Gastrocnemius medialis (tissue), 4 donors: ENCODE measurements at regions not wholly inside any gene's neighbourhood (a gene's known extent, or its start where the extent isn't known, plus 50 kb on each side); places are given as distances from the start of the nearest gene placed in this dataset.

ENCODE experiments used
- ATAC-seq, 2 donors: fragments of 150-250 bp; one replicate each; pipeline ENCODE4 v1.9.1; 2016
- DNase-seq, 2 donors: peaks; one replicate each; pipeline ENCODE4 v3.0.0-alpha.2; 2019
- H3K27ac ChIP-seq, 4 donors: fragments of 200-600 bp; sonication (generic); 1 replicate in 1 of 4; 2 replicates in 3 of 4; pipeline ENCODE4 v1.5.1; 2016 to 2018; ENCODE audit warnings: mild to moderate bottlenecking in 2 of 4, moderate library complexity in 1 of 4
- H3K27me3 ChIP-seq, 3 donors: fragments of 200-600 bp; sonication (generic) in 2 of 3; 1 replicate in 1 of 3; 2 replicates in 2 of 3; pipeline versions ENCODE4 v1.5.1 to v1.6.0; 2016 to 2019; ENCODE audit warnings: mild to moderate bottlenecking in 1 of 3, moderate library complexity in 1 of 3
- H3K36me3 ChIP-seq, 2 donors: fragments of 200-600 bp; sonication (generic) in 1 of 2; one replicate each; pipeline ENCODE4 v1.5.1; 2017 to 2018
- H3K4me1 ChIP-seq, 2 donors: fragments of 200-600 bp; sonication (generic) in 1 of 2; one replicate each; pipeline ENCODE4 v1.5.1; 2016 to 2017; ENCODE audit warnings: mild to moderate bottlenecking in 2 of 2
- H3K4me3 ChIP-seq, 4 donors: fragments of 200-600 bp; sonication (generic) in 3 of 4; 1 replicate in 1 of 4; 2 replicates in 3 of 4; pipeline ENCODE4 v1.5.1; 2016 to 2019; ENCODE audit warnings: mild to moderate bottlenecking in 2 of 4
- H3K9me3 ChIP-seq, 3 donors: fragments of 200-600 bp; sonication (generic) in 2 of 3; 1 replicate in 1 of 3; 2 replicates in 2 of 3; pipeline ENCODE4 v1.5.1; 2016 to 2019
- POLR2A ChIP-seq, 2 donors: fragments of 450-650 bp; IDR thresholded peaks; one replicate each; pipeline ENCODE4 v1.6.1; 2017; ENCODE audit warnings: antibody characterized with exemption in 2 of 2, mild to moderate bottlenecking in 2 of 2, moderate library complexity in 2 of 2
- in situ Hi-C, 4 donors: fragments of 200-750 bp; cut with MboI; loops; one replicate each; pipeline versions ENCODE4 v1.15.0 to v1.8.0; 2017; ENCODE audit warnings: low sequenced_read_pairs in 4 of 4
- intact Hi-C: fragments of 100-400 bp; cut with DNase I; formaldehyde crosslinking; loops from one replicate; pipeline ENCODE4 v1.15.1; 2023; ENCODE audit warnings: low total_unique reads
- TF ChIP-seq, protein P1 (sequence below), 5 experiments: fragments of 450-650 bp in 3 of 5; fragments of 200-600 bp in 2 of 5; sonication (generic) in 2 of 5; IDR thresholded peaks in 4 of 5; conservative IDR thresholded peaks in 1 of 5; 1 replicate in 4 of 5; 2 replicates in 1 of 5; pipeline ENCODE4 v1.5.1; 2016 to 2019; ENCODE audit warnings: antibody characterized with exemption in 5 of 5, mild to moderate bottlenecking in 3 of 5, moderate library complexity in 3 of 5

- Histone ChIP-seq H3K36me3 (no peaks in the 10 kb centered on the region), H3K9me3 (peaks cover 0 to 9% (median 0%) of the 10 kb centered on the region in 3 donors), H3K4me1 (no peaks in the 10 kb centered on the region), H3K4me3 (peak overlapping the region in 2 of 4 donors; percentile 6 to 9), H3K27me3 (no peaks in the 10 kb centered on the region), H3K27ac (no peak overlapping the region)
- DNase-seq (peak in 1 of 2 donors; percentile 10), ATAC-seq (no peak)
- intact Hi-C loops (no loop called here), in situ Hi-C loops (no loop called here)
- no peak for TF ChIP-seq POLR2A (IDR thresholded peaks at IDR 0.05)
- TF ChIP-seq, protein P1, sequence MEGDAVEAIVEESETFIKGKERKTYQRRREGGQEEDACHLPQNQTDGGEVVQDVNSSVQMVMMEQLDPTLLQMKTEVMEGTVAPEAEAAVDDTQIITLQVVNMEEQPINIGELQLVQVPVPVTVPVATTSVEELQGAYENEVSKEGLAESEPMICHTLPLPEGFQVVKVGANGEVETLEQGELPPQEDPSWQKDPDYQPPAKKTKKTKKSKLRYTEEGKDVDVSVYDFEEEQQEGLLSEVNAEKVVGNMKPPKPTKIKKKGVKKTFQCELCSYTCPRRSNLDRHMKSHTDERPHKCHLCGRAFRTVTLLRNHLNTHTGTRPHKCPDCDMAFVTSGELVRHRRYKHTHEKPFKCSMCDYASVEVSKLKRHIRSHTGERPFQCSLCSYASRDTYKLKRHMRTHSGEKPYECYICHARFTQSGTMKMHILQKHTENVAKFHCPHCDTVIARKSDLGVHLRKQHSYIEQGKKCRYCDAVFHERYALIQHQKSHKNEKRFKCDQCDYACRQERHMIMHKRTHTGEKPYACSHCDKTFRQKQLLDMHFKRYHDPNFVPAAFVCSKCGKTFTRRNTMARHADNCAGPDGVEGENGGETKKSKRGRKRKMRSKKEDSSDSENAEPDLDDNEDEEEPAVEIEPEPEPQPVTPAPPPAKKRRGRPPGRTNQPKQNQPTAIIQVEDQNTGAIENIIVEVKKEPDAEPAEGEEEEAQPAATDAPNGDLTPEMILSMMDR (IDR thresholded peaks at IDR 0.05 in 4 of 5, conservative IDR thresholded peaks at IDR 0.05 in 1 of 5) = no peak
Observed at GRCh38 chrX:125757794-125758564, 408.1 kb downstream of the DCAF12L2 start.

DNA sequence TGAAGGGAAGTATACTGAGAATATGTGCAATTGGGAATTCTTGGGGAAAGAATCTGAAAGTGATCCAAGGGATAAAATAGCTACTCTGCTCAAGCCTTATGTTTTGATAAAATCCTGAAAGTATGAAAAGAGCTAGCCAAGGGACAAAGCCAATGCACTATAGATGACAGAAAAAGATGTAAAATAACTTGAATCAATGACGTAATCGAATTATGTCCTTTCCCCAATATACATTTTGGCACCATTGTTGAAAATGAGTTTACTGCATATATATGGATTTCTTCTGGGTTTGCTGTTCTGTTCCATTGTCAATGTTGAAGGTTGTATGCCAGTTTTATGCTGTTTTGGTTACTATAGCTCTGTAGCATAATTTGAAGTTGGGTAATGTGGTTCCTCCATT is 407.3 kb downstream of the DCAF12L2 start:
- H3K27me3 ChIP-seq = no peaks in the 10 kb centered on the region
- no peaks in the 10 kb centered on the region for H3K4me1 ChIP-seq
- DNase-seq (no peak), ATAC-seq (no peak)
- H3K4me3 ChIP-seq = no peak overlapping the region
- H3K9me3 ChIP-seq = peaks cover 0 to 12% (median 0%) of the 10 kb centered on the region in 3 donors
- no peak overlapping the region for H3K27ac ChIP-seq
- H3K36me3 ChIP-seq = no peaks in the 10 kb centered on the region
- intact Hi-C loops (no loop called here), in situ Hi-C loops (no loop called here)
- TF ChIP-seq, protein P1 (IDR thresholded peaks at IDR 0.05 in 4 of 5, conservative IDR thresholded peaks at IDR 0.05 in 1 of 5) = no peak
- TF ChIP-seq POLR2A (IDR thresholded peaks at IDR 0.05) = no peak

DNA sequence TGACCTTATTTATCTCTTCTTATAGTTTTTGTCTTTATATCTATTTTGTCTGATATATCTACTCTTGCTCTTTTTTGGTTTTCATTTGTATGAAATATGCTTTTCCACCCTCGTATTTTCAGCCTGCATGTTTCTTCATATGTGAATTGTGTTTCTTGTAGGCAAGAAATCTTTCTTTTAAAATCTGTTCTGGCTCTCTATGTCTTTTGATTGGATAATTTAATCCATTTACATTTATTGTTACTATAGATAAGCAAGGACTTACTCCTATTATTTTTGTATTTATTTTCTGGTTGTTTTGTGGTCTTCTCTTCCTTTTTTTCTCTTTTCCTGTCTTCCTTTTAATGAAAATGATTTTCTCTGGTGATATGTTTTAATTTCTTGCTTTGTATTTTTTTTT is 403.1 kb downstream of the DCAF12L2 start:
- H3K27ac ChIP-seq = no peak overlapping the region
- no peak overlapping the region for H3K4me3 ChIP-seq
- no peaks in the 10 kb centered on the region for H3K27me3 ChIP-seq
- H3K36me3 ChIP-seq = no peaks in the 10 kb centered on the region
- intact Hi-C loops = no loop called here
- TF ChIP-seq POLR2A (IDR thresholded peaks at IDR 0.05) = no peak
- TF ChIP-seq, protein P1 (IDR thresholded peaks at IDR 0.05 in 4 of 5, conservative IDR thresholded peaks at IDR 0.05 in 1 of 5) = no peak
- ATAC-seq (no peak), DNase-seq (no peak)
- no peaks in the 10 kb centered on the region for H3K4me1 ChIP-seq
- peaks cover 0 to 12% (median 0%) of the 10 kb centered on the region in 3 donors for H3K9me3 ChIP-seq
- in situ Hi-C loops = no loop called here

DNA sequence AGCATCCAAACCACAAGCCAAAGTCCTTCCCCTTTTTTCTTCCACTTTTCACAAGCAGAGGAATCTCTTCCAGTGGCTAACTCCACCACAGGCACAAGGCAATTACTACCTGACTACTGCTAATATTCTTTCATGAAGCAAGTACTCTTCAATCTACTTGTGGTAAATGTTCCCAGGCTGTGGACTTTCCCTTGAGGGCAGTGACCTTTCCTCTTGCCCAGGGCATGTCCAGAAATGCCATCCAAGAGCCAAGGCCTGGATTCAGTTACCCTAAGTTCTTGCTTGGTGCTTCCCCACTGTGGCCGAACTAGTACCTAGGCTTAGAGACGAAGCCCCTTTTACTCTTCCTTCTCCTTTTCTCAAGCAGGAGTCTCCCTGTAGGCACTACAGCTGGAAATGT is 400.7 kb downstream of the DCAF12L2 start:
- Histone ChIP-seq H3K36me3 (no peaks in the 10 kb centered on the region), H3K4me3 (no peak overlapping the region), H3K9me3 (peaks cover 0 to 12% (median 0%) of the 10 kb centered on the region in 3 donors), H3K4me1 (no peaks in the 10 kb centered on the region), H3K27me3 (no peaks in the 10 kb centered on the region), H3K27ac (no peak overlapping the region)
- in situ Hi-C loops = no loop called here
- intact Hi-C loops = no loop called here
- no peak for DNase-seq
- TF ChIP-seq, protein P1 (IDR thresholded peaks at IDR 0.05 in 4 of 5, conservative IDR thresholded peaks at IDR 0.05 in 1 of 5) = no peak
- no peak for TF ChIP-seq POLR2A (IDR thresholded peaks at IDR 0.05)
- ATAC-seq = no peak
